ENCODE measurements at regions not wholly inside any gene's neighbourhood (a gene's known extent, or its start where the extent isn't known, plus 50 kb on each side); places are given as distances from the start of the nearest gene placed in this dataset.

DNA sequence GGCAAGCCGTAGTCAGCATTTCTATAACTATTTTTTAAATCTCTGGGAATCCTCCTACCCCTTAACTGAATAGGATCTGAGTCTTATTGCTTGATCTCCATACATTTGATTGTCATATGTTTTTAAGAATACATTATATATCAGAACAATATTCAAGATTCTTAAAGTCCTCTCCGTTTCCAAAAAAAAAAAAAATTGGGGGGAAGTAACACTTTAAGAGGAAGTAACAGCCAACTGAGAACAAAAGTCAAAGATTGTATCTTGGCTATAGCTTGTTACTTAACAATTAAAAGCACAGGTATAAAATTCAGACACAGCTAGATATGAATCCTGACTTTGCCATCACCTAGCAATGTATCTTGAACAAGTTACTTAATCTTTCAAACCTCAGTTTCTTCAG is 169.9 kb upstream of the ADO start:
- no peak for DNase-seq

DNA sequence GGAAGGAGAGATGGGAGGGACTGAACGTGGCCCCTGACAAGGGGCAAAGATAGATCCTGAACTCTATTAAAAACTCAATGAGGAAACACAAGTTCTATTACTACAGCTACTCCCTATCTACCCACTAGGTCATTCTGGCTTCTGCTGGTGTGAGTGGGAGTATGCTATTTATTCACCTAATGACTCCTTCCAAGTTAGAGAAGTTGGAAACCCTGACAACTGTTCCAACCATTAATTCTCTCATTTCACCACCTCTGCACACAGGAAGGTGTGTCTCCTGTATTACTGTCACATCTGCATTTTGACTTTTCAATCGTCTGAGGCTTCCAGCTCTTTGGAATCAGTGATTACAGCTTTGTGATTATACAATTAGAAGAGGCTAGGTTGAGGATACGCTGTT is 169.4 kb upstream of the ADO start:
- DNase-seq: no peak

DNA sequence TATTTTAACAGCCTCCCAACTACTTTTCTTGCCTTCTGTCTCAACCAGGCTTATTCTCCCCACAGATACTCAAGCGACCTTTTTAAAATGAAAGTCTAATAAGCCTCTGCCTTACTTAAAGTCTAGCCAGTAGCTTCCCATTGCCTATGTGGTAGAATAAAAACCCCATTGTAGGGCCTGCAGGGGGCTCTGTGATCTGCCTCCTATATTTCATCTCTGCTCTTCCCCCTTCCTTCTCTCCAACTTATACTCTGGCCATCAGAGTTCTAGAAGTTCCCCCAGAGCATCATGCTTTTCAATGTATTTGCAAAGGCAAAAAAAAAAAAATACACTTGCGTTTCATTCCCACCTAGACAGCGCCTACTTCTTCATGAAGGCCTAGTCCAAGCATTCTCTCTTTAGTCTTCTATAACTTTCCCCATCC is 167.7 kb upstream of the ADO start:
- DNase-seq: no peak

DNA sequence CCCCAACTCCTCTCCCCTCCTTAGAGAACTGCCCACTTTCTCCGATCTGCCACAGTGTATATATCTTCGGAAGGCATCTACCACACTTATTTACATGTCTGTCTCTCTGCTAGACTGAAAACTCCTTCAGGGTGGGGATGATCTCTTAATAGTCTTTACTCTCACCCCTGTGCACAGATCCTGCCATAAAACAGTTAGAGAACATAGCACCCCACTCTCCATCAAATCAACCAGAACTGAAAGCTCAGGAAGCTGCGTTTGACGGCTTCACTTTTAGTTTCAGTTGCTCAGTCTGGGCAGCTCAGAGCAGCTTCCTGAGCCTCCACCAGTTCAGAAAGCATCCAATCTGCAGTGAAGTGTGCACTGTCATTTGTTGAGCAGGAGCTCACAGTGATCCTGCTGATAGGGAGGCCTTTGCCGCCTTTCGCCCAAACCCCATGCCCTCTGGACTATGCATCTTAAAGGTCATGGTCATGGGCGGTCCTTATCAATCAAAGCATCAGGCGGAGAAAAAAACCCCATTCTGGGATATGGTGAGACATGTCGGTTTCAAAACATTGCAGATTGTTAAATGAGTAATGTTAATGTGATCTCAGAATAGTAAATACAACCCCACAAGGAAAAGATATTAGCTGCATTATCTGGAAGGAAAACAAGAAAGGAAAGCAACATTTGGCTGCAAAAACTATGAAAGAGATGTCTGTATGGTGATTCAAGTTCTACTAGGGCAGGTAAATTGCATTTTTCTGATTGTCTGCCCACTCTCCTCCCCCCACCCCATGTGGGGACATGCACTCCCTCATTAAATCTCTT is 167.1 kb upstream of the ADO start:
- DNase-seq: peak; percentile 16

DNA sequence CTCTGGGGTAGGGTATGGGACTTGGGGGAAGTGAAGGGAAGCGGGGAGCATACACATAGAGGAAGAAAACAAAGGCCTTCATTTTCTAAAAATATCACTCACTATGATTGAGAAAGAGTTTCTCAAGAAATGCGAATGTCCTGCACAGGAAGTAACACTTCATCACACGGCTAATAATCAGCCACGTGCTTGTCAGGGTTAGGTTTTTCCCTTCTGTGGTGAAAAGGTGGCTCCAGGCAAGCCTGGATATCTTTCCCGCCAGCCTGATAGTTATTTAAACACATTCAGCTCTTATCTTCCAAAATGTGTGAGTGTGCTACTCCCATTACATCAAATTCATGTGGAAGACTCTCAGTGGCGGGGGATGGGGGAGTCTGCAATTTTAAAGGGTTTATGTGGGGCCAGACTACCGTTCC is 166.4 kb upstream of the ADO start:
- no peak for DNase-seq

DNA sequence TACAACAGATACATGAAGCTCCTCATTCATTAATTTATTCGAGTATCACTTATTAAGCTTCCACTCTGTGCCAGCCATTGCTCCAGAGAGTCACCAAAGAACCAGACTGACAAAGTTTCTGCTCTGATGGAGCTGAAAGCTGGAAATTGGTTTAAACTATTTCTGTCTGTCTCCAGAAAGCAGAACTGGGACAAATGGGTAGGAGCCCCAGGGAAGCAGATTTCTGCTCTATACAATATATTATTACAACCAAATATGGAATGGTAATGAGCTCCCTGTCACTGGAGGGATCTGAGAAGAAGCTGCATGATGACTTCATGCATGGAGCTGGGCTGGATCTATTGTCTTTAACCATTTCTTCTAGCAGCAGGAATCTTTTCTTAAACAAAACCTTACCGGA is 165.4 kb upstream of the ADO start:
- no peak for DNase-seq

DNA sequence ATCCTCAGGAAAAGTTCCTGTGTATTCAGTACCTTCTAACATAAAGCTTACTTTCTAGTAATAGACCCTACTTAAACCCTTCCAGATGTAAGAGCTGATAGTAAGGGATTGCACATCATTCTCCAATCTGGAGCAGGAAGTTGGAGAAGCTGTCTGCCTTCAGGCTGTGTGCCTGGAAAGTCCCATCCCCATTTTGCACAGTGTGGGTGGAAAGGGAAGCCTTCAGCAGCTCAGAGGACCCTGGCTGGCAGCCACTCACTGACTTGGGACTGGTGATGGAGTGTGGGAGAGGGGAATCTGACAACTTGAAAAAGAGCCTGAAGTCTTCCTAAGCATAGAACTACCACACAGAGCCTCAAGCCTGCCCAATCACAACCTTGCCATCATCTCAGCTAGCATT is 164.1 kb upstream of the ADO start:
- DNase-seq: no peak

DNA sequence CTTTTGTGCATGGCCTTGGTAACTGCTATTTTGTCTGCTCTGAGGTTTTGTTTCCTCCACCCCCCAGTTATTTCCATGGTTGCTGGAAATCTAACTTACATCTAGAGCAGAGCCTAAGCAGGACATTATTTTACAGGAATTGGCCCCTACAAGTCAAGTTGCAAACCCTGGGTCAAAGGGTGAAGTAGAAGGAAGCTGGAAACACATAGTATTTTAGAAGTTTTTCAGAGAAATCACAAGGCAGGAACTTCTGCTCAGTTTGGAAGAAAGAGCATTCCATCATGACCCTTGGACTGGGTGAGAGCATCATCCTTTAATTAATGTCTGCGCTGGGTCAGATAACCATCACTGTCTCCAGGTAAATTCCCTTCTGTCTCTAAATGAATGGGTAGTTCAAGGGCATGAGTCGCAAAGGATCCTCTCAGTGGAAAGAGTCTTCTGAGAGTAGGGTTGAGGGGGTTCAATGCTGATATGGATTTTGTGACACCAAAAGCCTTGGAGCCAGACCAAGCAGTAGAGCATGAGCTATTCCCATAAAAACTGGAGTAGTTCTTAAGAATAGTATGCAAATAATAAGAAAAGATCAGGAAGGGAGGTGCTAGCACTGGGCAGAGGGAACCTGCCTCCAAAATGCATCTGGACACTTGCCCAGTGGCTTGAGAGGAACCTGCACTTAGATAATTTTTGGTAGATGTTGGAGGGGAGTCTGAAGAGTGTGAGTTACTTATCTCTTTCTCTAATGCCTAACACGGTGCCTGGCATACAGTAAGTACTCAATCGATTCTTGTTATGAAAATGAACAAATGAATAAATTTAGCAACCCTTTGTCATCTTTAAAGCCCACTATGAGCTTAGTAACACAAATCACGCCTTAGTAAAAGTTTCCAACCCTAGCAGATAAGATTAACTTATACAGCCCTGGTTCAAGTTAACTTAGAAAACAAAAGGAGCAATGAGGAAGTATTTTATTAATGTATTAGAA is 160.6 kb upstream of the ADO start:
- DNase-seq: no peak

DNA sequence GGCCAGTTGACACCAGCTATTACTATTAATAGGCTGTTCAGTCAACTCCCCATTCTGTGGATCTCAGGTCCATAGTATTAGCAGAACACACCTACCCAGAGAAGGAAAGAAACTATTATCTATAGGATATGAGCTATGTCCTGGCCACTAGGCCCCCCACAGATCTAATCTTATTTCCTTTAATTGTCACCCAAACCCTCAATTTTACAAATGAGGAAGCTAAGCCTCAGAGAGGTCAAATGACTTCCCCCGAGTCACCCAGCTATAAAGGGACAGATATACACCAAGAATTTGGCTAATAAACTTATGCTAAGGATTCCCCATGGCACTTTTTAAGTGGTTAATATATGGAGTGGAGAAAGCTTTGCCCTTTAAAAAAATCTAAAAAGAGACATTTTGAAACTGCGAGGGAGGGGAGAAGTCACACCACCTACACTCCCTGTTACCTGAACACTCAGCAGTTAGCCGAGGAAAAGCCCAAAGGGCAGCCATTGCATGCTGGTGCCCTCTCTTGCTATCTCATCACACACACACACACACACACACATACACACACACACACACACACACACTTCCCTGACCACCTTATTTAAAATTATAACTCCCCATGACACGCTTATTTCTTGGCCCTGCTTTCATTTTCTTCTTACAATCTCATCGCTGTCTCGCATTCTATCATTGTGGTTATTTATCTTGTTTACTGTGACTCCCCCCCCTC is 157.0 kb upstream of the ADO start:
- DNase-seq: no peak

DNA sequence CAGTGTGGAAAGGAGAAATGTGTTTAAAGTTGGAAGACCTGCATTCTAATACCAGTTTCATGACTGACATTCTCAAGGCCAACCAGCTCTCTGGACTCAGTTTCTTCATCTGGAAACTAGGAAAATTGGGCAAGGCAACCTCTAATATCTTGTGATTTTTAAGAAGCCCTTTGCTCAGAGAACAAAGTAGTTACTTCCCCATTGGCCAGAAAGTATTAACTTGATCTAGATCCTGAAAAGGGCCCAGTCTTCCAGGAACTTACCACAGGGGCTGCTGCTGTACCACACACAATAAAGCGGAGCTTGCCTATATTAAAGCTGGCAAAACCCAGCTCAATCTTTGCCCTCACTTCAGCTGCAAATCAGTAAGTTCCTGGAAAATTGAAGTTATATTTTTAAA is 155.6 kb upstream of the ADO start:
- no peak for DNase-seq

DNA sequence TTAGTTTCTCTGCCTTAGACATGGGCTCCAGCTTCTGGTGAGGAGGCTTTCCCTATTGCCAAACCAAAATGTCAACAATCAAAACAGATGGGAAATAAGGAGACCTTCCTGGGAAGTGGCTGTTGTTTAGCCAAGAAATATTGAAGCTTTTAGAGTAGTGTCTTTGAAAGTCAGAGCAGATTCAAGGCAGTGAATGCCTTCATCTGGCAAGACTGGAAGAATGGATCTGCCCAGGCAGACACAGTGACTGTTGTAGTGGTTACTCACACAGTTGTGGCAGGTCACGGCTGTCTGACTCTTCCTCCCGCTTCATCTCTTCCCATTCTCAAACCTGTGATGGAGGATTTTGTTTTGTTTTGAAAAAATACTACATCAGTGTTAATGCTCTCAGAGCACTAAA is 154.1 kb upstream of the ADO start:
- DNase-seq: no peak

DNA sequence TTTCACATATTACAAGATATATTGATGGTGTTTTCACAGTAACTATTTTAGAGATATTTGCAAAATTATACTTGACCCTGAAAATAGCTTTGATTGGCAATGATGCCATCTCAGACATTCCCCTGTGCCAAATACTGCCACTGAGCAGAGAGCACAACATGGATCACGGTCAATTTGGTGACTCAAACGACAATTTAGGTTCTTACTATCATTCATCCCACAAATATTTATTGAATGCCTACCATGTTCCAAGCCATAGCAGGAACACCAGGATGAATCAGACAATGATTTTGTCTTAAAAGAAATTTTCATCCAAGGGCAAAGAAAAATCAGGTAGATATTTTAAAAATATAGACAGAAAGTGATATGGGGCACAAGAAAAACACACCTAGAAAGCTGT is 153.2 kb upstream of the ADO start:
- DNase-seq: no peak

DNA sequence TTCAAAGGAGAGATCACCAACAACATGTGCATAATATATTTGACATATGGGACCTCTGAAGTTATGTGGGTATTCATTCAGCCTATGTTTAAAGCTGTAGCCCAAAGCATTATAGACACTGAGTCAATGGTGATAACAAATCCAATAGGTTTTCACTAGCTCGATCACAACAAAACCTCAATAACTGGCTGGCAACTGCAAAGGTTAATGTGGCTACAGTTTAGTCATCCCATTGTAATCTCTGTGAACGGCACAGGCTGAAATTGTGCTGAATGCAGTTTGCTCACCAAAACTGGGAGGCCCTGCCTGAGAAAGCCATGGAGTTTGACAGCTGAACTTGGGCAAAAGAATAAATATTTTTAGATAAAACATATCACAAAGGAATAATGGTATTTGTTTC is 152.4 kb upstream of the ADO start:
- DNase-seq: no peak

DNA sequence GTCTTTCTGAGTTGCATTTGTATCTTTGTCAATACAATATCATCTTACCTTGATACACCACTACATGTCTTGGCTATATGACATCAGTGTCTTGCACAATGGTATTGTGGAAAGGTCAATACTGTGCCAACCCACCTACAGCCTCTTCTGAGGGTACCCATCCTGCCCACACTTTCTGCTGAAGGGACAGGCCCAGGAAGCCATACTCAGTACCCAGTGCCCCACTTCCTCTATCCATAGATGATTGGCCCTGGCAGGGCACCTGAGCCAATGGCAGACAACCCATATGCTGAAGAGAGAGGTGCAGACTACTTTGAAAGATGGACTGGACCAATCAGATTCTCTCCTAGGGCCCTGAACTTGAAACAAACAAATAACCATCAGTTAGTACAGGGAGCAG is 152.0 kb upstream of the ADO start:
- no peak for DNase-seq

DNA sequence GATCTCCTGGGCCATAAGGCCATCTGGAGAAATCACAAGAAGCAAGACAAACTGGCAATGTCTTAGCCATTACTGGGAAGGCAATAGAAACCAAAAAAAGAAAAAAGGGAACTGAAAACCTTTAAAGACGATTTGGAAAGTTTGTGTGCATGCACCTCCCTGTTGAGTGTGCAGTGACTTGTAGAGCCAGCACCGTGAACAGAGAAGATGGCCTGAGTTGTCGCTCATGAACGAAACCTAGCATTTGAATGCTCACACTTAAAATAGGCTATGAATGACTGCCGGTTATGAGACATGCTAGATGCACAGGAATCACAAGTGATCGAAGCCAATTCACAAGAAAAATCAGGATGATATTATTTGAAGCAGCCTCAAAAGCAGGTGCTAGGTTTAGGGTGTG is 151.3 kb upstream of the ADO start:
- no peak for DNase-seq

DNA sequence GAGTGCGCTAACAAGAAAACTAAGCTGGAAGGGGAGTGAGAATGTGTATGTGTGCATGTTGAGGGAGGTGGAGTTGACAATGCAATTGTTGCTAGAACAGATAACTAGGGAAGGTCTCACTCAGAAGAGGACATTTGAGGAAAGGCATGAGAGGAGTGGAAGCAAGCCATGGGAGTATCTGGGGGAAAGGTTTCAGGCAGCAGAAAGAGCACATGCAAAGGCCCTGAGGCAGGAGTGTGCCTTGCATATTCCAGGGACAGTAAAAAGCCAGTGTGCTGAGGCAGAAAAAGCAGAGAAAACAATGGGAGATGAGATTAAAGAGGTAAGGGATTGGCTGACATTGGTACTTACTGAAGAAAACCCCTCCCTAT is 149.6 kb upstream of the ADO start:
- DNase-seq: no peak

DNA sequence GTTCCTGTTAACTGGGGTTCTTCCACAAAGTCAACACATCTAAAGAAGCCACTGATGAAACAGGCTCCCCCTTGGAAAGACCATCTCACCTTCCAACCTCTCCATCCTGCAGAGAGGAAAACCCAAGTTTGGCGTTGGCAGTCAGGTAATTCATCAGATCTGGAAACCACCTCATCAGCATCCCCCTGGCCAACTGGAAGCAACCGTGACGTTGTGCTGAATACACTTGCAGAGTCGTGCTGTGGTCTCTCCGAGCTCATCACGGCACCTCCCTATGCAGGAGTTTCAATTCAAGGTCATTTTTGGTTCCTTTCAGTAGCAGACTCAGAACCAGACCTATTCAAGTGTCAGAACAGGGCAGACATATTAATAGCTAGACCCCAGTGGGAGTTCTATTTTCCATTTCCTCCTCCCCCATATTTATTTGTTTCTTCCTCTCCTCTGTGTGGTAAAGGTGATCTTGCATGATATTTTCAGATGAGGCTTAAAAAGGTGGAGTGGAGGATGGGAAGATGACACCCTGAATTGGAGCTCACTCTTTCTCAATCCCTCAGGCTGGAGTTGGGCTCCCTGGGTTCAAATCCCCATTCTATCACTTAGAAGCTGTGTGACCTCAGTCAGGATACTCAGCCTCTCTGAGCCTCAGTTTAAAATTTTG is 149.1 kb upstream of the ADO start:
- no peak for DNase-seq

DNA sequence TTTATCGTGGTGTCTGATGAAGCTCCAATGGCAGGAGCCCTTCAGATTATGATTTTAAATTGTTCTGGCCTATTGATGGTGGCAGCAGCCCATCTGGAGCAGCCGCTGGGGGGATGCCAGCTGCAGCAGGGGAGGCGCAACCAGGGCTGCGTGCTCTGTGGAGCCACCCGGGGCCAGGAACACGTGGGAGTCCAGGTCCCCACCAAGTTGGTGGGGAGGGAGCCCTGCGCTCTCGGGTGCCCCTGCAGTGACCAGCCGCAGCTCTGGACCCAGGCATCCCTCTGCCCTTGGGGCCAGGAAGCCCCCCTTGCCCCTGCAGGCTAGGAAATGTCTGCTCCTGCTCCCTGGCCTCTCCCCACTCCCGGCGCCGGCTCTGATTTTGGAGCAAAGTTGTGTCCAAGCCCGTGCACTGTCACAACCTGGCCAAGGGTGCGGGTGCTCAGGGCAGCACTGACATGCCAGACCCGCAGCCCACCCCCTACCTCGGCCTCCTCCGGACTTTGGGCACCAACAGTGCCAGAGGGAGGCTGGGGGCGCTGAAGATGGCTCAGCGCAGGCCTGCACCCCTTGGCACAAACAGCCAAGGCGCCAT is 147.2 kb upstream of the ADO start:
- DNase-seq: no peak

DNA sequence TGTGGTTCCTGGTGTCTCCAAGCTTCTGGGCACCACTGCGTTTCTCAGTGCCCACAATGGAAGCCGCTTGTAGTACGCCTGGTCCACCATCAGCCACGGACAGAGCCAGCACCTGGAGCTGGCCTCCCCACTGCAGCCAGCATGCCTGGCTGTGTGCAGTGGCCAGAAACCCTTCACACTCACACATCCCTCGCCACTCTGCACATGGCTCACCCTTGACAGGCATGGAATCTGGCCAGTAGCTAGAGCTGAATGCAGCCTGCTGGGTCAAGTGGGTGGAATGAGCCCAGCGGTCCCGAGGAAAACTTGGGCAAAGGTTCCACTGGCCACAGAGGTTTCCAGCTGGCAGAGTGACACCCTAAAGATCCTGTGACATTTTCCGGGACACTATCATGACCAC is 146.0 kb upstream of the ADO start:
- DNase-seq: no peak

DNA sequence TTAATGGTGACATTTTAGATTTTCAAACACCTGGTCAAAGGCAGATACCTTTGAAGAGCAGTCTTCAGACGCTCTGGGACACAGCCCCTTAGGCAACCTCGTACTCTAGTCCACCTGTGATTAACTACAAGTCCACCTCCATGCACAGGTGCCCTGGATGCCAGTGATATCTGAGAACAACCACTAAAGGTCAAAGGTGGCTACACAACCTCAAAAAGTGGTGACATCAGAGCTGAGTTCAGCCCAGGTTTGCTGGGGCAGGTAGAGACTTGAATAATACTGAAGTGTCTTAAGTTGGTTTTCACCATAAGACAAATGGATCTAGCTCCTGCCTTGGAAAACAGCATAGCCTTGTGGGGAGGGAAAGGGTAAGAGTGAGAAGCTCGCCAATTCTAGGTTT is 143.4 kb upstream of the ADO start:
- DNase-seq: no peak

DNA sequence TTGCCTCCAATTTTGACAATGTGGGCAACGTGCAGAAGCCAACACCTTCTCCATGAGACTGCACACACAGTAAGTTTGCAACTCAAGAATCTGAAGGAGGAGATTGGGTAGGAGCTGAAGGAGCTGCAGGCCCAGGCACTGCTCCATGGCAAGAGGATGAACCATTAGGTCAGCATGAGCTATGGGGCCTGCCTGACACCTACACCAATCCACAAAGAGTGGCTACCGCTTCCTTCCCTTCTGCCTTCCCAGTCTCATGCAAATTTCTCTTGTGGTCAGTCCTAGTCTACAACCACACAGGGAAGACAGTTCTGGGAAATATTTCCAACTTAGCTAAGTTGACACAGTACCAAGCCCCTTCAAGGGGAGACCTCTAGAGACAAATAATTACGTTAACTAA is 142.0 kb upstream of the ADO start:
- DNase-seq: no peak

DNA sequence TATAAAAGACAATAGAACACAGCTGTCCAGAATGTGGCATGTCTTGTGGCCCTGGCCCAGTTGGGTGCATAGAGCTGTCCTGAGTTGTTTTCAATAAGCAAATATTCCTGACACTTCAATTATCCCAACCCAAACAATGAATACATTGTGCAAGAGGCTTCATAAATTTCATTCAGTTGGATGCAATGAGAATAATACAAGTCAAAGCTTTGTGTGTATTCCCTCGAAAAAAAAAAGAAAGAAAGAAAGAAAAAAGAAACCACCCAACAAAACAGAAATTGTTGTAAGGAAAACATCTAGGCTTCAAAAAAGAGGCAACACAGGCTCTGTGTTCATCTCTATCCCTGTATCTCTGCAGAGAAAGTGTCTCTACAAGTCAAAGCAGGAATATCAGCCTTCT is 138.7 kb upstream of the ADO start:
- DNase-seq: no peak

DNA sequence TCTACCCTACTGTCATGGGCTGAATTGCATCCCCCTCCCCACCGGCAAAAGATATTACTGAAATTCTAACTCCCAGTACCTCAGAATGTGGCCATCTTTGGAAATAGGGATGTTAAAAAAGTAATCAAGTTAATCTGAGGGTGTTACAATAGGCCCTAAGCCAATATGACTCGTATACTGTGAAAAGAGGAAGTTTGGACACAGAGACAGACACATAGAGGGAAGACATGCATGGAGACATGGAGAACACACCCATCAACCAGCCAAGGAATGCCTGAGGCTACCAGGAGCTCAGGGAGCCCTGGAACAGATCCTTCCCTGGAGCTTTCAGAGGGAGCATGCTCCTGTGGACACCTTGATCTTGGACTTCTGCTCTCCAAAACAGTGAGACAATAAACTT is 138.2 kb upstream of the ADO start:
- no peak for DNase-seq

Measured in KG1 (cell line).